OCI-LY3 (cell line): ENCODE measurements at regions not wholly inside any gene's neighbourhood (a gene's known extent, or its start where the extent isn't known, plus 50 kb on each side); places are given as distances from the start of the nearest gene placed in this dataset.

Source experiments
- CTCF ChIP-seq: fragments of 200-600, 300-600 bp; sonication (generic); IDR thresholded peaks from 2 replicates; pipeline ENCODE4 v1.5.1; 2014; ENCODE audit warnings: antibody characterized with exemption, low read length, low read depth
- EZH2phosphoT487 ChIP-seq: fragments of 200-600 bp; shearing (Covaris generic); IDR thresholded peaks from 2 replicates; pipeline ENCODE4 v1.6.1; 2018; ENCODE audit warnings: antibody characterized with exemption, mixed run types, low read depth

- no peak for TF ChIP-seq CTCF
- no peak for TF ChIP-seq EZH2phosphoT487
Observed at GRCh38 chr3:72485641-72486040, 362.6 kb downstream of the SHQ1 start.
